Fibroblast of the conjunctiva (primary cell): ENCODE measurements at regions not wholly inside any gene's neighbourhood (a gene's known extent, or its start where the extent isn't known, plus 50 kb on each side); places are given as distances from the start of the nearest gene placed in this dataset.

Source experiments
- DNase-seq: peaks from one replicate; pipeline ENCODE4 v3.0.0-alpha.2; 2010; ENCODE audit warnings: low read depth

DNA sequence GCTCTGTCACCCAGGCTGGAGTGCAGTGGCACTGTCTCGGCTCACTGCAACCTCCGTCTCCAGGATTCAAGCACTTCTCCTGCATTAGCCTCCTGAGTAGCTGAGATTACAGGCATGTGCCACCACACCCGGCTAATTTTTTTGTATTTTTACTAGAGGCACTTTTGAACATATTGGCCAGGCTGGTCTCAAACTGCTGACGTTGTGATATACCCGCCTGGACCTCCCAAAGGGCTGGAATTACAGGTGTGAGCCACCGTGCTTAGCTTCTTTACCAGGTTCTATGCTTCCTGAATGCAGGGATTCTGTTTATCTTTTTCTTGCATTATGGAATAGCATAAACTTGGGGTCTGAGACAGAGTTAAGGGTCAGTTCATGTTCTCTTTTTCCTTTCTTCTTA lies 317.9 kb upstream of the RBFOX1 start:
- no peak for DNase-seq

DNA sequence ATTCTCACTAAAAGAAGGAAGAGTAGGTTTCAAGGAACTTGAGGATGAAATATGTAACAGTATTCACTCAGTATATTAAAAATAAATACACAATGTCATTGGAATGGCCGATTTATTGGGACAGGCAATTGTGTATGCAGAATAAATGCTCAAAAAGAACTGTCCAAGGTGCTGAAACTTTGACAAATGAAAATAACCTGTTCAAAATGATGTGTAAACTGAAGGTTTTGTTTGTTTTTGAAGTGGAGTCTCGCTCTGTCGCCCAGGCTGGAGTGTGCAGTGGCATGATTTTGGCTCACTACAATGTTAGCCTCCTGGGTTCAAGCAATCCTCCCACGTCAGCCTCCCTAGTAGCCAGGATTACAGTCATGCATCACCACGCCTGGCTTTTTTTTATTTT lies 318.7 kb upstream of the RBFOX1 start:
- no peak for DNase-seq

DNA sequence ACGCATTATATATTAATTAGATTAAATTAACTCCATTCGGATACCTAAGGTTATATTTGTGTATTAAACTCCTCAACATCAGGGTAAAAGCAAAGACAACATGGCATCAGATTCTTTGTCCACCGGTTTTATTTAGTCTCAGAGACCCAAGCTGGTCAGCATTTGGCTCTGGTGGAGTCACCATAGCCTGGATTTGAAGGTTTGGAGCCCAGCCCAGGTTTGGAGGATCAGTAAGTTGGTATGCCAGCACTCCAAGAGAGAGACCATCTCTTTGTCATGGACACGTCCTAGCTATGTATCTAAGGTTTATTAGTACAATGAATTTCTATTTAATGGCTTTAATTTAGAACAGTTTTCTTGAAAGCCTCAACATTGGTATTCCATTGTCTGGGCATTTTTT lies 328.4 kb upstream of the RBFOX1 start:
- DNase-seq: no peak

DNA sequence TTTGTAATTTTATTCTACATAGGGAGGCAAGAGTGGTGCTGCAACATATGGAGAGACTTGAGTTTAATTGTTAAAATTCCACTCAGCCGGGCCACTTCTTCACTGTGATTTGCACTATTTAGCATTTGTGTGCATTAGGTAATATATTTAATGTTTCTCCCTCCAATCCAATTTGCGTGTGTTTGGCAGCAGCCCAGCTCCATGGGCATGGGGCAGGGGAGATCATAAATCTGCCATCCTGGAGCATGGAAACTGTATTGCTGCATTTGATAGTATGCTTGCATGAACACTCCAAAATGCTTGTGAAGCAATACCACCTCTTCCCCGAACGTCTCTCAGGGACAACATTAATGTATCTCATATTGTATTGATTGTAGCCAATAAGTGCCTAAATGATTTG lies 339.1 kb upstream of the RBFOX1 start:
- no peak for DNase-seq

DNA sequence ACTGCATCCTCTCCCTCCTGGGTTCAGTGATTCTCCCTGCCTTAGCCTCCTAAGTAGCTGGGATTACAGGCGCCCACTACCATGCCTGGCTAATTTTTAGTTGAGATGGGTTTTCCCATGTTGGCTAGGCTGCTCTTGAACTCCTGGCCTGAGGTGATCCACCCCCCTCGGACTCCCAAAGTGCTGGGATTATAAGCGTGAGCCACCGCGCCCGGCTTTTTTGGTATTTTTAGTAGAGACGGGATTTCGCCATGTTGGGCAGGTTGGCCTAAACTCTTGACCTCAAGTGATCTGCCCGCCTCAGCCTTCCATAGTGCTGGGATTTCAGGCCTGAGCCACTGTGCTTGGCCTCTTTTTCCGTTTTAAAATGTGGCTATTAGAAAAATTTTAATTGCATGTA lies 343.8 kb upstream of the RBFOX1 start:
- no peak for DNase-seq

DNA sequence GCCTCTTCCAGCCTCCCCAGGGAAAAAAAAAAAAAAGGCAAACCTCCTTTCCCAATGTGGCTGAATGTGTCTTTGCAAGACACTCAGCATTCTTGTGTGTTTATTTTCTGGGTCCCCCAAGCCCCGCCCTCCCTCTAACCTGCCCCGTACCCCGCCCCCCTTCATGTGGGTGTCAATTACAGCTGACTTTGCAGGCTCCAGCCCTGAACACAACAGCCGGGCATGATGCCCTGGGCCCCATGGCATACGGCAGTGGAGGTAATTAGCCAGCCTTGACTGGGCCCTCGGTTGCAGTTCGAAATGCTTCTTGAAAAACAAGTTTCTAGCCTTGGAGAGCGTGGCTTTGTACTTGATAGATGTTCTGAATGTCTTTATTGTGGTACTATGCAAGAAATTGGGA lies 354.7 kb upstream of the RBFOX1 start:
- no peak for DNase-seq

DNA sequence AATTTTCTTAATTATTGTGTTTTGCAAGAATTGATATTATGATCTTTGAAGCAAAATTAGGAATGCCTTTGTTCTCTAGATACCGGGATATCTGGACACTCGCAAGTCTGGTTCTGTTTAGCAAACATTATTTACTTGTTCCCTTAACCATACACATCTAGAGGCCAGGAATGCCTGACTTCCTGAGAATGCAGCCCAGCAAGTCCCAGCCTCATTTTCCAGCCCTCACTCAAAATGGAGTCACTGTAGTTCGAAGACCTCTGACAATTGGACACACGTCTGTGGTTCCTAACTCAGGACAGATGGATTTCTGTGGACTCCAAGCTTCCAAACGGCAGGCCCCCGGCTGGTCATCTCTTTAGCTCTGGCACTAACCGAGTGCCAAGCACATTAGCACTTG lies 355.4 kb upstream of the RBFOX1 start:
- DNase-seq: no peak

DNA sequence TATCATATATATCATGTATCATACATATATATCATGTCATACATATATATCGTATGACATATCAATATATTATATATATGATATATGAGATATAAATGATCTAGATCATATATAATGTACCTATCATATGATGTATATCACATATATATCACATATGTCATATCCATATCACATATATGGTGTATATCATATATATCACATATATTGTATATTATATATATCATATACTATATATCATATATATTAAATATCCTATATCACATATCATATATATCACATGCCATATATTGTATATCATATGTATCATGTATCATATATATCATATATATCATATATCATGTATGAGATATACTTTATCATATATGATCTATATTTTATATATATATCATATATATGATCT lies 355.9 kb upstream of the RBFOX1 start:
- DNase-seq: no peak

DNA sequence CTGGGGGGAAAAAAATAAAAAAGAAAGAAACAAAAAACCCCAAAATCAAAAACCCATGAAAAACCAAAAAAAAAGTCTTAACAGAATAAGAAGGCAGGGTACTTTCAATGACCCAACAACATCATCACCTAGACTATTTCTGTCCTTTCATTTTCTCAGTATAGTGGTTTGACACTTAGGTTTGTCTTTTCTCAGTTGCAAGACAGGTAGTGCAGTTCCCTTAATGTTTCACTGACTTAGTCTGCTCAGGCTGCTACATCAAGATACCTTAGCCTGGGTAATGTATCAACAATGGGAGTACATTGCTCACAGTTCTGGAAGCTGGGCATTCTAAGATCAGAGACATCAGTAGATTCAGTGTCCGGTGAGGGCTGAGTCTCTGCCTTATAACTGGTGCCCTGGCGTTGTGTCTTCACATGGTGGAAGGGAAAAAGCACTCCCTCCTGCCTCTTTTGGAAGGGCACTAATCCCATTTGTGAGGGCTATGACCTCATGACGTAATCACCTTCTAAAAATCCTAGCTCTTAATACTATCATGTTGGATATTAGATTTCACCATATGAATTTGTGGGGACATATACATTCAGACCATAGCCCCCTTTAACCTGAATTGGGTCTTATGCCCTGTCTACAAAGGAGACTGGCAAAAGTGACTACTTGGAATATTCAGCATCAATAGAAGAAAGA lies 362.3 kb upstream of the RBFOX1 start:
- no peak for DNase-seq

DNA sequence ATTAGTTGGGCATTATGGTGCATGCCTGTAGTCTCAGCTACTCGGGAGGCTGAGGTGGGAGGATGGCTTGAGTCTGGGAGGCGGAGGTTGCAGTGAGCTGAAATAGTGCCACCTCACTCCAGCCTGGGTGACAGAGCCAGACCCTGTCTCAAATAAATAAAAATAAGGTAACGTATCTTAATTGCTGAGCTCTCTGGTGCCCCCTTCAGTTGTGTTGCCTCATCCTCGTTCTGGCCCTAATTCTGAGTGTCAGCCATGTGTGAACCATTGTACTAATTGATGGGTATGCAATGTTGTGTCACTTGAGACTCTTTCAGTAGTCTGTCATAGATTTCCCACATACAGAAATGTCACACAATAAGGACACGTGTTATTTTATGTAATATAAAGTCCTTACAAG lies 363.1 kb upstream of the RBFOX1 start:
- no peak for DNase-seq

DNA sequence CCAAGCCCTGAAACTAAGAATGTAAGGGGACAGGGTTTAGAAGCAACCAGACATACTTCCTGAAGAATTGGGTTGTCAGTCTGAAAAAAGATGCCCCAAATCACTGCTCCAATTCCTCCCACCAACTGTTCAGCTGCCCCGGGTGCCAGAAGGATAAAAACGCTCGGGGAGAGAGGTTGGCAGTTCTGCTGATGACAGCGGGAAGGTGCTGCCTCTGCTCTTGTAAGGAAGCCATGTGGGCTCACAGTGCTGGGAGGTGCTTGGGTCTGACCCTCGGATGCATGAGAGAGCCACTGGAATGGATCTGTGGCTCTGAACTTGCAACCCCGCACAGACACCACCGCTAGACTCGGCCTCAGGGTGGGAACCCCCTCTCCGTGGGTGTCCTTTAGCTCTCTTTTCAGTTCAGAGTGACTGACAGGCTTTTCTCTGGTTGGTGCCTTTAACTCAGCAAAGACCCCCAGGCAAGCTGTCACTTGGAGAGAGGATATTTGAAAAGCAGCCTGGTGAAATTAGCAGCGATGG lies 364.8 kb upstream of the RBFOX1 start:
- DNase-seq: no peak

DNA sequence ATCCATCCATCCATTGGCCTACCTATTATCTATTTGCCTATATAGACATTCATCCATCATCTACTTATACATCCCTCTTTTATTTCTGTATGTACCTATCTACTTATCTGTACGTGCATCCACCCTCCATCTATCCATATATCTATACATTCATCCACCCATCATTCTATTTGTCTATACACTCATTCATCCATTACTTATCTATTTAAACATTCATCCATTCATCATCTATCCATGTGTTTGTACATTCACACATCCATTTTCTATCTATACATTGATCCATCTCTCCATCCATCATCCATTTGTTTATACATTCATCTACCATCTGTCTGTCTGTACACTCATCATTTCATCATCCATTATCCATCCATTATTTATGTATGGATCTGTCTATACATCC lies 365.7 kb upstream of the RBFOX1 start:
- no peak for DNase-seq

DNA sequence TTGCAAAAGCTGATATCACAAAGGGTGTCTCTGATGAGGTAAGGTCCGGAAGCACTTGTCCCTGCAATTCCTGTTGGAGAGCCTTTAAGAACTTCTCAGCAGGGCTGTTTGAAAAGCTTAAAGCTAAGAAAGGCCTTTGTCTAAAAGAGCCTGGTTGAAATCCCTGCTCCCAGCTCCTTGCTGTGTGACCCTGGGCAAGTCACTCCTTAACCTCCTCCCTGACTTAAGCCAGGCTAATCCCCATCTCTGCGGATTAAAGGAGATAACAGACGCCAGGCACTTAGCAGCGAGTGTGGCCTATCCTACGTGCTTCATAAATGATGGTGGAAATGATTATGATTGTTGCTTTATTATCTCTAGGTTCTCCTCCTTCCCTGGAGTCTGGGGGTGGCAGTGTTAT lies 368.0 kb upstream of the RBFOX1 start:
- DNase-seq: no peak

DNA sequence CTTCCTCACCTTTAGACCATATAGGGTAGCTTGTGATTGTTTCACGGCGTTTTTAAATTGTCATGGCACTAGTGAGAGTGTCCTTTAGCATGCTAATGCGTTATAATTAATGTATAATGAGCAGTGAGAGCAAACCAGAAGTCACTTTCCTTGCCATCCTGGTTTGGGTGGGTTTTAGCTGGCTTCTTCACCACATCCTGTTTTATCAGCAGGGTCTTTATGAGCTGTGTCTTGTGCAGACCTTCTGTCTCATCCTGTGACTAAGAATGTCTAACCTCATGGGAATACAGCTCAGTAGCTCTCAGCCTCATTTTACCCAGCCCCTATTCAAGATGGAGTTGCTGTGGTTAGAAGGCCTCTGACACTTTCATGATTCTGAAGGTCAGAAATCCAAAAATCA lies 370.9 kb upstream of the RBFOX1 start:
- DNase-seq: no peak

DNA sequence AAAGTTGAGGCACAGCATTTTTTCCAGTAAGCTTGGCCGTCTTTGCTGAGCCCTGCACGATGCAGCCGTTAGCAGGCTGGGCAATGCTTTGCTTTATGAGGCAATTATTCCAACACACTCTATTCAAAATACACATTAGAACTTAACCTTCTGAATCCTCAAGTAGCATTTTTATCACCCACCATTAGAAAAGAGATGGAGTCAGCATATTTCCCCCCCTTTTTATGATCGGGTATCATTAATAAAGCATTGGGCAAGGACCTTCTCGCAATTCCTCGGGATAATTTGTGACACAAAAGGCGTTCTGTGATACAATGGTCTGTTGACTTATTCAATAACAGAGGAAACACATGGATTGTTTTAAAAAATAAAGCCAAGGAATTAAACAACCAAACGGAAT lies 374.5 kb upstream of the RBFOX1 start:
- DNase-seq: no peak

DNA sequence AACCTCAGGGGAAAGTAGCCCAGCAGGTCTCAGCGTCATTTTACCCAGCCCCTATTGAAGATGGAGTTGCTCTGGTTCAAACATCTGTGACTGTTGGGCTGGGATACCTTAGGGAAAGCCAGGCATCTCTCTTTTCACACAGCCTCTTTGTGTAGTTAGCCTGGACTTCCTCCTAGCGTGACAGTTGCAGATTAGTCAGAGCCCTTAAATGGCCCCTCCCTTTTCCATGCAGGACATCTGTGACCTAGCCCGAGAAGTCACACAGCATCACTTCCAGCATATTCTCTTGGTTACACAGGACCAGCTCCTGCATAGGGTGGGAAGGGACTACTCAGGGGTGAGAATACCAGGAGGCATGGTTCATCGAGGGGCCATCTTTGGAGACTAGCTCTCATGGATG lies 375.0 kb upstream of the RBFOX1 start:
- no peak for DNase-seq

DNA sequence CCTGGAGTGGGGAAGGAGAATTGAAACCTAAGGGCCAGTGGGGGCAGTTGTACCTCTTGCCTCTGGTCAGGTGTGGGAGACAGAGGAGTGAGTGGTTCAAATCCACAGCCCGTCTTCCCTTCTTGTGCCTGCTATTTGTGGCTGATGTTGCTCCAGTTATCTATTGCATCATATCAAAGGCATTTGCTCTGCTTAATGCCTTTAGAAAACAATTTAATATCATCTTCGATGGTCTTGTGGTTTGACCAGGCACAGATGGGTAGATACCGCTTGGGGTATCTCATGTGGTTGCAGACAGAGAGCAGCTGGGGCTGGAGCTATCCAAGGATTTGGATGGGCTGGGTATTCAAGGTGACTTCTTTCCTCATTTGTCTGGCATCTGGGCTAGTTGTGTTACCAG lies 376.1 kb upstream of the RBFOX1 start:
- no peak for DNase-seq

DNA sequence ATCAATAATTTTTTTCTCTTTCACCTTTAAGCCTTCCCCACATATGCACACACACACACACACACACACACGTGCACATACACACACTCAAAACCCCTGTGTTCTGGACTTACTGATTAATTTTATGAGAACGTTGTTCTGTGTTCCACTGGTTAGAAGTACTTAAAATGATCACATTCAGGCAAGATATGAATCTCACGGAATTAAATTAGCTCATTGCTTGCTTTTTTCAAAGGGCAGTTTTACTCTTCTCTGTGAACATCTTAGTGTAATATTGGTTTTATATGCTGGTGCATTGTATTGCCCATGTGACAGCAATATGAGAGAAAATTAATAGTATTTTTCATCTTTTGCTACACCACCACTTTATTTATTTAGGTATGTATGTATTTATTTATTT lies 377.3 kb upstream of the RBFOX1 start:
- DNase-seq: no peak

DNA sequence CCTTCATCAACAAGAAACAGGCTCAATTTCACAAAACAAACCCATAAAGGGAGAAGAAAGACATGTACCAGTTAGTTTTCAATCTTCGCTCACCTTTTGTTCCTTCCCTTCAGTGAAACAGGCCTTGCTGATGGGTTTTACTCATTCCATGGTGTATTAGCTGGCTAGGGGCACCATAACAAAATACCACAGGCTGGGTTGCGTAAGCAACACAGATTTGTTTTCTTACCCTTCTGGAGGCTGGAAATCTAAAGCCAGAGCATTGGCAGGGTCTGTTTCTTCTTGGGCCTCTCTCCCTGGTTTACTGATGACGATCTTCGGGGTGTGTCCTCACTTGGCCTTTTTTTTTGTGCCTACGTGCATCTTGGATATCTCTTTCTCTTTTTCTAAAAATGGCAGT lies 383.4 kb upstream of the RBFOX1 start:
- no peak for DNase-seq

DNA sequence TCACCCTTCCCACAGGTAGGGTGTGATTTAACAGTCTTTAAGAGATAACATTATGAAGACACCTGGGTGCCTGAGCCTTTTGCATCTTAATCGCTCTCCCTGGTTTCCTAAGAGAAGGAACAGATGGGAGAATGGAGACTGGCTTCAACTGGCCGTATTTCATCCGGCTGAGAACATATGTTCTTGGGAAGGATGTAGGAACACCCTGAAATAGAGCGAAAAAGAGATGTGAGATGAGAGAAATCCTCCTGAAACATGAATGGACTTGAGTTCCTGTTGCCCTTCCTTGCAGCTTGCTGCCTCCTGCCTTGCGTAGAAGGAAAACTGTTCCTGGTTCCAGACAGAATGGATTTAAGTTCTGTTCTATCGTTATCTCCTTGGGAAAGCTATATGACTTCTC lies 385.4 kb upstream of the RBFOX1 start:
- DNase-seq: no peak

DNA sequence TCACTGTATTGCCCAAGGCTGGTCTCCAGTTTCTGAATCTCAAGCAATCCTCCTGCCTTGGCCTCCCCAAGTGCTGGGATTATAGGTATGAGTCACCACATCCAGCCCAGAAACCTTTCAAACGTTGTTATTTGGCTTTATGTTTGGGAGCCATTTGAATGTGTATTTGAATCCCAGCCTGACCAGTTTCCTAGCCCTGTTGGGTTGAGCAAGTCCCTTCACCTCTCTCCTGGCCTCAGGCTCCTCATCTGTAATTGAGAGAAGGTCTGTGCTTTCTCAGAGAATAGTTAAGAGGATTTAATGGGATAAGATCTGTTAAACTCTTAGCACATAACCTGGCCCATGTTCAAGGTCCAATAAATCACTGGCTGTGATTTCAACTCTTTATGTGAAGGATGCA lies 385.8 kb upstream of the RBFOX1 start:
- DNase-seq: no peak

DNA sequence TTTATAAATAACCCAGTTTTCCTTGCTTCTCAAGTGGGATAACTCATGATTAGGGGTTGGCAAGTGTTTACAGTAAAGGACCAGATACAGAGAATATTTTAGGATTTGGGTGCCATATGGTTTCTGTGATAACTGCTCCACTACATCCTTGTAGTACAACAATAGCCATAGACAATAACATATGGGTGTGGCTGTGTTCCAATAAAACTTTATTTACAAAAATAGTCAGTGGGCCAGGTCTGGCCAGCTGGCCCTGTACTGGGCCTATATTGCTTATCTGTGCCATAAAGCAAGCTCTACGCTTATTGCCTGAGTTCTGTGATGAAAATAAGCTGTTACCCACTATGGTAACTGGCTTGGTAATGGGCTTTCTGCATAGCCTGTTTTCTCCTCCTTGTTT lies 386.5 kb upstream of the RBFOX1 start:
- no peak for DNase-seq

DNA sequence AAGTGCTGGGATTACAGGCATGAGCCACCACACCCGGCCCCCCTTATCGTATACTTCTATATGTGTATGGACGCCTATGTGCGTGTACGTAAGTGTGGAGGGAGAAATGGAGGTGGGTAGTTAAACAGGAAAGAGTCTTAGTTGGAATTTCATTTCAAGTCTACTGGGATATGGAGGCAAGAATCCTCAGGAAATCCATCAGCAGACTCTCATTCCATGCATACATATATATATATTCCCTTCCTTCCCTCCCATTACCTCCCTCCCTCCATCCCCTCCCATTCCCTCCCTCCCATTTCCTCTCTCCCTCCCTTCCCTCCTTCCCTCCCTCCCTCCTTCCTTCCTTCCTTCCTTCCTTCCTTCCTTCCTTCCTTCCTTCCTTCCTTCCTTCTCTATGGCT lies 391.7 kb upstream of the RBFOX1 start:
- no peak for DNase-seq

DNA sequence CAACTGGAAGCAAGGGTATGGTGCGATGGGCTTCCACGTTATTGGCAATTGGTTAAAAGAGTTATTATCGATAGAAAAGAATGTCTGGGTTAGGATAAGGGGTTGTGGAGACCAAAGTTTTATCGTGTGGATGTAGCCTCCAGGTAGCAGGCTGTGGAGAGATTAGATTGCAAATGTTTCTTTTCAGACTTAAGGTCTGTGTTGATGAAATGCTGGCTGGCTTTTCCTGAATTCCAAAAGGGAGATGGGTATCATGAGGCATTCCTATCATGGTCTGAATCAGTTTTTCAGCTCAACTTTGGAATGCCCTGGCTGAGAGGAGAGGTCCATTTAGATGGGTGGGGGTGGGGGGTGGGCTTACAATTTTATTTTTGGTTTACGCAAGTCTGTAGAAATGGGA lies 395.0 kb upstream of the RBFOX1 start:
- DNase-seq: no peak
